IPS-15b (cell line): ENCODE measurements at regions not wholly inside any gene's neighbourhood (a gene's known extent, or its start where the extent isn't known, plus 50 kb on each side); places are given as distances from the start of the nearest gene placed in this dataset.

Experiments used
- H3K27me3 ChIP-seq: one replicate; pipeline ENCODE4 v1.6.1; 2013; ENCODE audit warnings: low read length; ENCODE audit not compliant: control insufficient read depth, insufficient read depth
- H3K36me3 ChIP-seq: one replicate; pipeline ENCODE4 v1.6.1; 2013; ENCODE audit warnings: low read length; ENCODE audit not compliant: control insufficient read depth, insufficient read depth
- H3K4me1 ChIP-seq: one replicate; pipeline ENCODE4 v1.6.1; 2013; ENCODE audit warnings: mild to moderate bottlenecking, low read length; ENCODE audit not compliant: control insufficient read depth, insufficient read depth
- H3K4me3 ChIP-seq: one replicate; pipeline ENCODE4 v1.5.1; 2013; ENCODE audit warnings: low read depth, low read length
- H3K9ac ChIP-seq: one replicate; pipeline ENCODE4 v1.6.1; 2013; ENCODE audit warnings: low read depth, mild to moderate bottlenecking, low read length
- H3K9me3 ChIP-seq: one replicate; pipeline ENCODE4 v1.6.1; 2013; ENCODE audit warnings: mild to moderate bottlenecking, low read length; ENCODE audit not compliant: control insufficient read depth, insufficient read depth

GRCh38 chr4:1514612-1515011 lies 108.4 kb upstream of the NKX1-1 start:
- H3K4me3 ChIP-seq = no peak overlapping the region
- H3K9me3 ChIP-seq = no peaks in the 10 kb centered on the region
- H3K4me1 ChIP-seq = no peaks in the 10 kb centered on the region
- H3K36me3 ChIP-seq = no peaks in the 10 kb centered on the region
- H3K27me3 ChIP-seq = no peaks in the 10 kb centered on the region
- no peak overlapping the region for H3K9ac ChIP-seq

- H3K27me3 ChIP-seq = no peaks in the 10 kb centered on the region
- H3K9ac ChIP-seq = no peak overlapping the region
- no peaks in the 10 kb centered on the region for H3K4me1 ChIP-seq
- H3K9me3 ChIP-seq = no peaks in the 10 kb centered on the region
- no peak overlapping the region for H3K4me3 ChIP-seq
- no peaks in the 10 kb centered on the region for H3K36me3 ChIP-seq
Measured at GRCh38 chr4:1513936-1514483, 107.8 kb upstream of the NKX1-1 start.

GRCh38 chr4:1512738-1513660 lies 106.8 kb upstream of the NKX1-1 start:
- Histone ChIP-seq H3K27me3 (no peaks in the 10 kb centered on the region), H3K9me3 (no peaks in the 10 kb centered on the region), H3K9ac (no peak overlapping the region), H3K36me3 (no peaks in the 10 kb centered on the region), H3K4me1 (no peaks in the 10 kb centered on the region), H3K4me3 (no peak overlapping the region)

GRCh38 chr4:1512051-1512737 lies 106.0 kb upstream of the NKX1-1 start:
- H3K9ac ChIP-seq = no peak overlapping the region
- no peaks in the 10 kb centered on the region for H3K4me1 ChIP-seq
- H3K27me3 ChIP-seq = no peaks in the 10 kb centered on the region
- no peaks in the 10 kb centered on the region for H3K9me3 ChIP-seq
- no peaks in the 10 kb centered on the region for H3K36me3 ChIP-seq
- no peak overlapping the region for H3K4me3 ChIP-seq

GRCh38 chr4:1511441-1512041 lies 105.3 kb upstream of the NKX1-1 start:
- Histone ChIP-seq H3K4me3 (no peak overlapping the region), H3K27me3 (no peaks in the 10 kb centered on the region)

GRCh38 chr4:1510931-1511330 lies 104.7 kb upstream of the NKX1-1 start:
- no peaks in the 10 kb centered on the region for H3K4me1 ChIP-seq
- no peaks in the 10 kb centered on the region for H3K9me3 ChIP-seq
- H3K4me3 ChIP-seq = no peak overlapping the region
- no peak overlapping the region for H3K9ac ChIP-seq
- no peaks in the 10 kb centered on the region for H3K27me3 ChIP-seq
- no peaks in the 10 kb centered on the region for H3K36me3 ChIP-seq

More at GRCh38 chr4:1511441-1512041, 105.3 kb upstream of the NKX1-1 start:
- H3K4me1 ChIP-seq = no peaks in the 10 kb centered on the region
- H3K9me3 ChIP-seq = no peaks in the 10 kb centered on the region
- no peaks in the 10 kb centered on the region for H3K36me3 ChIP-seq
- H3K9ac ChIP-seq = no peak overlapping the region

GRCh38 chr4:1509366-1509765 lies 103.1 kb upstream of the NKX1-1 start:
- H3K27me3 ChIP-seq = no peaks in the 10 kb centered on the region
- H3K4me1 ChIP-seq = no peaks in the 10 kb centered on the region
- H3K4me3 ChIP-seq = no peak overlapping the region

GRCh38 chr4:1508161-1509160 lies 102.2 kb upstream of the NKX1-1 start:
- H3K27me3 ChIP-seq = no peaks in the 10 kb centered on the region
- H3K36me3 ChIP-seq = no peaks in the 10 kb centered on the region
- no peaks in the 10 kb centered on the region for H3K9me3 ChIP-seq
- no peaks in the 10 kb centered on the region for H3K4me1 ChIP-seq
- H3K4me3 ChIP-seq = no peak overlapping the region
- H3K9ac ChIP-seq = no peak overlapping the region

More at GRCh38 chr4:1509366-1509765, 103.1 kb upstream of the NKX1-1 start:
- Histone ChIP-seq H3K9ac (no peak overlapping the region), H3K9me3 (no peaks in the 10 kb centered on the region), H3K36me3 (no peaks in the 10 kb centered on the region)

- Histone ChIP-seq H3K9ac (no peak overlapping the region), H3K27me3 (no peaks in the 10 kb centered on the region), H3K36me3 (no peaks in the 10 kb centered on the region), H3K9me3 (no peaks in the 10 kb centered on the region), H3K4me1 (no peaks in the 10 kb centered on the region), H3K4me3 (no peak overlapping the region)
Measured at GRCh38 chr4:1506956-1507721, 100.9 kb upstream of the NKX1-1 start.
